CD8-positive, alpha-beta memory T cell (primary cell): ENCODE measurements at regions not wholly inside any gene's neighbourhood (a gene's known extent, or its start where the extent isn't known, plus 50 kb on each side); places are given as distances from the start of the nearest gene placed in this dataset.

Experiments used
- CTCF ChIA-PET: fragments of 350-600 bp; sonication (Branson Sonifier 250); formaldehyde crosslinking; loops from one replicate; lab custom pipeline; 2021; ENCODE audit warnings: antibody characterized with exemption; lab: Charles Lee
- POLR2A ChIA-PET: fragments of 350-600 bp; sonication (Branson Sonifier 250); formaldehyde crosslinking; loops from one replicate; lab custom pipeline; 2021; ENCODE audit warnings: antibody characterized with exemption; lab: Charles Lee
- DNase-seq, 5 donors: peaks; one replicate each; pipeline versions ENCODE4 v3.0.0 to v3.0.0-alpha.2; 2020 to 2022; ENCODE audit warnings: mixed read lengths in 1 of 5
- H3K27ac ChIP-seq: one replicate; pipeline ENCODE4 v1.7.0; 2013; ENCODE audit warnings: low read depth, mild to moderate bottlenecking, low read length, moderate library complexity
- H3K27me3 ChIP-seq: 2 replicates; pipeline ENCODE4 v1.7.0; 2013; ENCODE audit warnings: low read length, mild to moderate bottlenecking; ENCODE audit not compliant: insufficient read depth, poor library complexity, severe bottlenecking
- H3K36me3 ChIP-seq: 2 replicates; pipeline ENCODE4 v1.7.0; 2013; ENCODE audit warnings: mild to moderate bottlenecking, low read length, moderate library complexity; ENCODE audit not compliant: insufficient read depth
- H3K4me1 ChIP-seq: 2 replicates; pipeline ENCODE4 v1.7.0; 2013; ENCODE audit warnings: mild to moderate bottlenecking, low read length, moderate library complexity; ENCODE audit not compliant: insufficient read depth
- H3K4me3 ChIP-seq: 2 replicates; pipeline ENCODE4 v1.7.0; 2013; ENCODE audit warnings: mild to moderate bottlenecking, low read length
- H3K9me3 ChIP-seq: 2 replicates; pipeline ENCODE4 v1.7.0; 2013; ENCODE audit warnings: mild to moderate bottlenecking, low read length
- H3K27ac Mint-ChIP-seq, 8 donors: one replicate each; pipeline ENCODE4 v1.8.0; 2020 to 2021; ENCODE audit warnings: mixed read lengths in 8 of 8, mild to moderate bottlenecking in 6 of 8, inconsistent platforms in 3 of 8, moderate library complexity in 3 of 8
- H3K27me3 Mint-ChIP-seq, 2 donors: one replicate each; pipeline ENCODE4 v1.8.0; 2020 to 2021; ENCODE audit warnings: mixed read lengths in 2 of 2, mild to moderate bottlenecking in 1 of 2, moderate library complexity in 1 of 2
- H3K36me3 Mint-ChIP-seq, 3 donors: one replicate each; pipeline ENCODE4 v1.8.0; 2020 to 2021; ENCODE audit warnings: mixed read lengths in 3 of 3, inconsistent platforms in 1 of 3, mild to moderate bottlenecking in 1 of 3
- H3K4me1 Mint-ChIP-seq, 3 donors: one replicate each; pipeline ENCODE4 v1.8.0; 2020 to 2021; ENCODE audit warnings: mixed read lengths in 3 of 3, inconsistent platforms in 1 of 3, mild to moderate bottlenecking in 1 of 3
- H3K4me3 Mint-ChIP-seq, 7 donors: one replicate each; pipeline ENCODE4 v1.8.0; 2020 to 2021; ENCODE audit warnings: mixed read lengths in 7 of 7, mild to moderate bottlenecking in 6 of 7, moderate library complexity in 4 of 7, inconsistent platforms in 2 of 7
- H3K9me3 Mint-ChIP-seq, 5 donors: one replicate each; pipeline ENCODE4 v1.8.0; 2020 to 2022; ENCODE audit warnings: mixed read lengths in 5 of 5, mild to moderate bottlenecking in 3 of 5, moderate library complexity in 2 of 5, inconsistent platforms in 1 of 5

DNA sequence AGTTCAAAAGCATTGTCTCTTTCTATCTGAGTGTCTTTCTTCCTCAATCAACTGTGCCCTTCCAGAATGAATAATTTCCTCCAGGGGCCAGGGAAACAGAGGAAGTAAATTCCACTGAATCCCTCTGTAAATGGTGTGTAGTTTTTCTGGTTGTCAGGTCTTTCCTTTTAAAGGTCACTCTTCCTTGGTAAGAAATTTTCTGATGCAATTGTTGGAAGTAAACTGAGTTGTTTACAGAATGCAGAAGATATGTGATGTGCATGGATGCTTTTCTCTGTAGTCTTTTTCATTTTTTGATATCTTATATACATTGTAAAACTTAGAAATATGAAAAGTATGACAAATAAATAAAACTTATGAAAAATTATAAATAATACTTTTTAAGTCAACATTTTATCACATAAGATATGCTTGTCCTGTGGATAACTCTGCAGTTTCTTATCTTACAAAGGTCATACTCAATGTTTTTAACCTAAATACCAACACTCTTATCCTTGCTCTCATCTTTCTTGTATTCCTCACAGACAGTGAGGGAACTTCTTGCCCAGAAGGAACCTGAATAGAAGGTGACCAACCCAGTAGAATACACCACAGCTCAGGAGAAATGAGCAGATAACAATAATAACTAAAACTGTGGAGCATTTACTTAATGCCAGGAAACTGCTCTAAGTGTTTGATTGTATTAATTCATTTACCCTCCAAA lies 234.5 kb downstream of the METTL4 start:
- Histone ChIP-seq H3K4me1 (no peaks in the 10 kb centered on the region), H3K27ac (no peak overlapping the region), H3K36me3 (no peaks in the 10 kb centered on the region), H3K4me3 (no peak overlapping the region), H3K9me3 (no peaks in the 10 kb centered on the region), H3K27me3 (no peaks in the 10 kb centered on the region)
- DNase-seq, result no peak
- no peak overlapping the region for H3K4me3 Mint-ChIP-seq
- peaks cover 17 to 50% of the 10 kb centered on the region in 2 donors for H3K27me3 Mint-ChIP-seq
- ChIA-PET CTCF (interaction anchor here (1.0 to 2.0 kb wide), 3 partner anchors 205 to 211 kb away, joined by 3 to 8 read pairs (median 4); no protein-coding TSS in a partner anchor), POLR2A (no interaction called here)
- H3K36me3 Mint-ChIP-seq, result no peaks in the 10 kb centered on the region
- no peaks in the 10 kb centered on the region for H3K9me3 Mint-ChIP-seq
- H3K4me1 Mint-ChIP-seq, result no peaks in the 10 kb centered on the region
- no peak overlapping the region for H3K27ac Mint-ChIP-seq

GRCh38 chr18:2337552-2338141 lies 233.7 kb downstream of the METTL4 start:
- Mint-ChIP-seq H3K4me3 (no peak overlapping the region), H3K27ac (no peak overlapping the region), H3K9me3 (peaks cover 0 to under 1% (median 0%) of the 10 kb centered on the region in 5 donors), H3K27me3 (peaks cover 16 to 49% of the 10 kb centered on the region in 2 donors), H3K4me1 (no peaks in the 10 kb centered on the region), H3K36me3 (no peaks in the 10 kb centered on the region)
- POLR2A ChIA-PET, result no interaction called here
- Histone ChIP-seq H3K36me3 (no peaks in the 10 kb centered on the region), H3K27me3 (no peaks in the 10 kb centered on the region), H3K4me1 (no peaks in the 10 kb centered on the region), H3K27ac (no peak overlapping the region), H3K4me3 (no peak overlapping the region), H3K9me3 (no peaks in the 10 kb centered on the region)
- CTCF ChIA-PET, result interaction anchor here (1.0 to 2.0 kb wide), 3 partner anchors 204 to 211 kb away, joined by 3 to 8 read pairs (median 4); no protein-coding TSS in a partner anchor
- peak; percentile 7 to 62 (median 15) for DNase-seq

DNA sequence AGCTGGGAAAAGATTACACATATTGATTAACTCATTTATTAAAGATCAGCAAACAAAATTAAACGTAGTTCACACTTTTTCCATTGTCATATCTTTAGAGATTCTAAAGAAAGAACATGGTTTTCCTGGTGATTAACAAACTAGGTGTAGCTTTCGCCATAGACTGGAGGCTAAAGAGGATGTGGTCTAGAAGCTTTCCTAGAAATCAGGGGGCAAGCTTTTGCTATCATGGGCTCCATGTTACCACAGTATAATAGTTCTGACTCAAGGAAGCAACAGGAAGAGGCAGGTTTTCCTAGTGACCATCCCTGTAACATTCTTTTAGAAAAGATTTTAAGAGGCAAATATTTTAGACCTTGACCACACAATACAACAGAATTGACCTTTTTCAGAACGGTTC lies 232.7 kb downstream of the METTL4 start:
- Mint-ChIP-seq H3K36me3 (no peaks in the 10 kb centered on the region), H3K27ac (no peak overlapping the region), H3K9me3 (peaks cover 0 to 2% (median 0%) of the 10 kb centered on the region in 5 donors), H3K27me3 (peaks cover 16 to 48% of the 10 kb centered on the region in 2 donors), H3K4me1 (no peaks in the 10 kb centered on the region), H3K4me3 (no peak overlapping the region)
- no peaks in the 10 kb centered on the region for H3K4me1 ChIP-seq
- H3K9me3 ChIP-seq, result no peaks in the 10 kb centered on the region
- no peaks in the 10 kb centered on the region for H3K27me3 ChIP-seq
- no peak overlapping the region for H3K4me3 ChIP-seq
- no peaks in the 10 kb centered on the region for H3K36me3 ChIP-seq
- ChIA-PET CTCF (interaction anchor here (1.4 kb wide), 1 partner anchor 203 kb away, joined by 5 read pairs; no protein-coding TSS in a partner anchor), POLR2A (no interaction called here)
- DNase-seq, result no peak
- no peak overlapping the region for H3K27ac ChIP-seq

- Histone ChIP-seq H3K9me3 (no peaks in the 10 kb centered on the region), H3K27ac (no peak overlapping the region), H3K36me3 (no peaks in the 10 kb centered on the region), H3K4me1 (no peaks in the 10 kb centered on the region), H3K4me3 (no peak overlapping the region), H3K27me3 (no peaks in the 10 kb centered on the region)
- no peak overlapping the region for H3K27ac Mint-ChIP-seq
- ChIA-PET POLR2A (no interaction called here), CTCF (no interaction called here)
- no peaks in the 10 kb centered on the region for H3K36me3 Mint-ChIP-seq
- H3K4me3 Mint-ChIP-seq, result no peak overlapping the region
- H3K4me1 Mint-ChIP-seq, result no peaks in the 10 kb centered on the region
- DNase-seq, result no peak
- peaks cover 12 to 38% of the 10 kb centered on the region in 2 donors for H3K27me3 Mint-ChIP-seq
- peaks cover 0 to 4% (median 0%) of the 10 kb centered on the region in 5 donors for H3K9me3 Mint-ChIP-seq
Observed at GRCh38 chr18:2340335-2340734, 231.0 kb downstream of the METTL4 start.

GRCh38 chr18:2348003-2348402 lies 223.3 kb downstream of the METTL4 start:
- no peak overlapping the region for H3K27ac Mint-ChIP-seq
- ChIA-PET POLR2A (no interaction called here), CTCF (no interaction called here)
- H3K27me3 ChIP-seq, result no peaks in the 10 kb centered on the region
- DNase-seq, result no peak
- no peaks in the 10 kb centered on the region for H3K36me3 Mint-ChIP-seq
- H3K4me3 Mint-ChIP-seq, result no peak overlapping the region
- no peak overlapping the region for H3K4me3 ChIP-seq
- H3K9me3 Mint-ChIP-seq, result peaks cover 0 to 4% (median 0%) of the 10 kb centered on the region in 5 donors
- peaks cover 1 to 10% of the 10 kb centered on the region in 2 donors for H3K27me3 Mint-ChIP-seq
- no peaks in the 10 kb centered on the region for H3K4me1 ChIP-seq
- H3K9me3 ChIP-seq, result no peaks in the 10 kb centered on the region
- H3K4me1 Mint-ChIP-seq, result no peaks in the 10 kb centered on the region
- H3K36me3 ChIP-seq, result no peaks in the 10 kb centered on the region
- H3K27ac ChIP-seq, result no peak overlapping the region

- Histone ChIP-seq H3K4me3 (no peak overlapping the region), H3K36me3 (no peaks in the 10 kb centered on the region), H3K27me3 (no peaks in the 10 kb centered on the region), H3K4me1 (no peaks in the 10 kb centered on the region), H3K27ac (no peak overlapping the region), H3K9me3 (no peaks in the 10 kb centered on the region)
- Mint-ChIP-seq H3K36me3 (no peaks in the 10 kb centered on the region), H3K9me3 (peaks cover 0 to 4% (median 0%) of the 10 kb centered on the region in 5 donors), H3K4me1 (no peaks in the 10 kb centered on the region), H3K4me3 (no peak overlapping the region), H3K27ac (no peak overlapping the region), H3K27me3 (peaks cover 1 to 11% of the 10 kb centered on the region in 2 donors)
- no peak for DNase-seq
- ChIA-PET CTCF (no interaction called here), POLR2A (no interaction called here)
Observed at GRCh38 chr18:2351126-2351850, 220.0 kb downstream of the METTL4 start.

GRCh38 chr18:2354292-2354691 lies 217.0 kb downstream of the METTL4 start:
- H3K36me3 ChIP-seq, result no peaks in the 10 kb centered on the region
- H3K27me3 ChIP-seq, result no peaks in the 10 kb centered on the region
- H3K27ac ChIP-seq, result no peak overlapping the region
- no peak overlapping the region for H3K4me3 ChIP-seq
- no peaks in the 10 kb centered on the region for H3K4me1 Mint-ChIP-seq
- H3K27ac Mint-ChIP-seq, result no peak overlapping the region
- no peak overlapping the region for H3K4me3 Mint-ChIP-seq
- POLR2A ChIA-PET, result no interaction called here
- no peaks in the 10 kb centered on the region for H3K9me3 ChIP-seq
- DNase-seq, result no peak
- peaks cover 0 to 4% (median 0%) of the 10 kb centered on the region in 5 donors for H3K9me3 Mint-ChIP-seq
- peaks cover 6 to 20% of the 10 kb centered on the region in 2 donors for H3K27me3 Mint-ChIP-seq
- no peaks in the 10 kb centered on the region for H3K36me3 Mint-ChIP-seq
- CTCF ChIA-PET, result no interaction called here
- no peaks in the 10 kb centered on the region for H3K4me1 ChIP-seq

DNA sequence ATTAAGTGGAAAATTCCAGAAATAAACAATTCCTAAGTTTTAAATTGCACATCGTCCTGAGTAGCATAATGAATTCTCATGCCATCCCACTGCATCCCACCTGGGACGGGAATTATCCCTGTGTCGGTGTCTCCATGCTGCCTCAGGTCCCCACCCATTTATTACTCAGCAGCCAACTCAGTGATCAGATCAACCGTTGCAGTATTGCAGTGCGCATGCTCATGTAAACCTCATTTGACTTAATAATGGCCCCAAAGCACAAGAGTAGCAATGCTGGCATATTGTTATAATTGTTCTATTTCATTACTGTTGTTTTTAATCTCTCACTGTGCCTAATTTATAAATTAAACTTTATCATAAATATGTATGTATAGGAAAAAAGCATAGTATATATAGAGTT lies 214.4 kb downstream of the METTL4 start:
- no peak overlapping the region for H3K27ac Mint-ChIP-seq
- H3K27me3 ChIP-seq, result no peaks in the 10 kb centered on the region
- no peaks in the 10 kb centered on the region for H3K36me3 Mint-ChIP-seq
- no peak for DNase-seq
- peaks cover 4 to 10% of the 10 kb centered on the region in 2 donors for H3K27me3 Mint-ChIP-seq
- no peaks in the 10 kb centered on the region for H3K36me3 ChIP-seq
- ChIA-PET CTCF (no interaction called here), POLR2A (no interaction called here)
- H3K9me3 ChIP-seq, result no peaks in the 10 kb centered on the region
- H3K4me1 ChIP-seq, result no peaks in the 10 kb centered on the region
- H3K4me3 ChIP-seq, result no peak overlapping the region
- H3K4me1 Mint-ChIP-seq, result no peaks in the 10 kb centered on the region
- H3K27ac ChIP-seq, result no peak overlapping the region
- no peaks in the 10 kb centered on the region for H3K9me3 Mint-ChIP-seq
- no peak overlapping the region for H3K4me3 Mint-ChIP-seq
